Kidney tubule cell (primary cell): ENCODE measurements at regions not wholly inside any gene's neighbourhood (a gene's known extent, or its start where the extent isn't known, plus 50 kb on each side); places are given as distances from the start of the nearest gene placed in this dataset.
"Not testable (repeated sequence)": the region's sequence is repeated elsewhere in the genome, so short reads cannot be mapped to it uniquely, and the experiment has no call there.

ENCODE experiments used
- DNase-seq: peaks from one replicate; pipeline ENCODE4 v3.0.0-alpha.2; 2018; ENCODE audit warnings: low spot score

DNA sequence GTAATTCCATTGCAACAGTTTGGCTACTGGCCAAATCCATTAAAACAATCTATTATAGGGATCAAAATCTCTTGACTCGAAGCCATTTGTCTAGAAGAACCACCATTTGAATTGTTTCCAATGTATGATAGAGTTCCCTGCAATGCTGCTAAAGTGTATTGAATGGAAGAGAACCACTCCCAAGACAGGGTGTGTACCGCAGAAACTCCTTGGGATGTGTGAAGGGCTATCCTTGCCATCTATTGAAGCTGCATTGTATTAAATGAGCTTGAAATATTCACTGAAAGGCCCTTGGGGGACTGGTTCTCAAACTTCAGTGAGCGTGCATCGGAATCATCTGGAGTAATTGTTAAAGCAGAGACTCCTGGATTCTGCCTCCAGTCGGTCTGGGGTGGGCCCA lies 260.4 kb upstream of the MEIS1 start:
- no peak for DNase-seq

GRCh38 chr2:66173645-66174044 lies 261.3 kb upstream of the MEIS1 start:
- no peak for DNase-seq

DNA sequence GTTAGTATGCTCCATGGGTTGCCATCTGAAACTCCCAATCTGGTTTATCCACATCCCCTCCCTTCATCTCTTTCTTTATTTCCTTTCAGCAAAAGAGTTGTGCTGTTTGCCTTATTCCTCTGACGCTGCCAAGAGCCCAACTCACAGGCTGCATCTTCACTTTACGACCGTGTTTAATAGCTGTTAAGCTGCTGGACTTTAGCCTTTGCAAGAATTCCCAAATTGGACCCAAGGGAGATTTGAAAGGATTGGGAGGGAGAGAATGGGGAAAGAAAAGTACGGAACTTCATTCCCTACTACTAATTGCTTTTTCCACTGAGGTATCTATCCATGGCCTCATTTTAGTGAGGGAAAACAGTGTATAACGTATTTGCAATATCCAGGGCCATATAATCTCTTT lies 263.4 kb upstream of the MEIS1 start:
- no peak for DNase-seq

- no peak for DNase-seq
Measured at GRCh38 chr2:66170744-66171330, 264.1 kb upstream of the MEIS1 start.

- no peak for DNase-seq
Measured at GRCh38 chr2:66169076-66169475, 265.8 kb upstream of the MEIS1 start.

- DNase-seq = peak; percentile 4
Measured at GRCh38 chr2:66164470-66164869, 270.5 kb upstream of the MEIS1 start.

DNA sequence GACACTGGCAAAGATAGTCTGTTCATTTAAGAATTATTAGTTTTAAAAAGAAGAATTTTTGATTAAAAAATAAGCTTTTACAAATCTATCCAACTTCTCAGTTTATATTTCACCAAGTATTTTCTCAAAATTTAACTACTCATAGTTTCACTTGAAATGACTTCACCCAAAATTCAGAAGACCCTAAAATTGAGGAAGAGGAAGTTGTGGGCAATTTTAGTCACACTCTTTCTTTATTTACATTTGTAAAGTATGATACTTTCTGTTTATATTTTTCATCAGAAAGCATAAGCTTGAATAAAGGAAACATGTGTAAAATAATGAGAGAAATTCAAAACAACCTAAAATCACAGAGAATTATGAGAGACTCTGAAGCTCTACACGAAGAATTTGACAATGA lies 278.8 kb upstream of the MEIS1 start:
- DNase-seq = no peak

GRCh38 chr2:66153941-66154340 lies 281.0 kb upstream of the MEIS1 start:
- DNase-seq = no peak

DNA sequence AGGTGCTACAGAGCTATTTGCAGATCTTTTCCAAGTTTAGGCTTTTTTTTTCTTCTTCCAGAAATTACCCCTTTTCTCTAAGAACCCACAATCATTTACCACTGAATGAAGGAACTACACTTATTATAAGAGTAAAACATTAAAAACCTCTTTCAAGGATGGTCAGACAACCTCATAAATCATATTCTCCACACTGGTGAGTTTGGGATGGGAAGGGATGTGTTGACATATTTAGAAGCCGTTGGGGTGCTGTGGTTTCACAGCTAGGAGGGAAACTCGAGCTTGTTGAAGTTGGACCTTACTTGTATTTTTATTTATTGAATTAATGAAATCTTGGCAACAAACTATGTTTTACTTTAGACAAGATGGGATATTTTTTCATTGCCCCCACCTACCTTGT lies 289.4 kb upstream of the MEIS1 start:
- DNase-seq = no peak

DNA sequence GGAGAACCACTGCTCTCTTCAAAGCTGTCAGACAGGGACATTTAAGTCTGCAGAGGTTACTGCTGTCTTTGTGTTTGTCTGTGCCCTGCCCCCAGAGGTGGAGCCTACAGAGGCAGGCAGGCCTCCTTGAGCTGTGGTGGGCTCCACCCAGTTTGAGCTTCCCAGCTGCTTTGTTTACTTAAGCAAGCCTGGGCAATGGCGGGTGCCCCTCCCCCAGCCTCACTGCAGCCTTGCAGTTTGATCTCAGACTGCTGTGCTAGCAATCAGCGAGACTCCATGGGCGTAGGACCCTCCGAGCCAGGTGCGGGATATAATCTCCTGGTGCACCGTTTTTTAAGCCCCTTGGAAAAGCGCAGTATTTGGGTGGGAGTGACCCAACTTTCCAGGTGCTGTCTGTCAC lies 290.6 kb upstream of the MEIS1 start:
- not testable (repeated sequence) for DNase-seq

GRCh38 chr2:66137606-66138130 lies 297.3 kb upstream of the MEIS1 start:
- no peak for DNase-seq

DNA sequence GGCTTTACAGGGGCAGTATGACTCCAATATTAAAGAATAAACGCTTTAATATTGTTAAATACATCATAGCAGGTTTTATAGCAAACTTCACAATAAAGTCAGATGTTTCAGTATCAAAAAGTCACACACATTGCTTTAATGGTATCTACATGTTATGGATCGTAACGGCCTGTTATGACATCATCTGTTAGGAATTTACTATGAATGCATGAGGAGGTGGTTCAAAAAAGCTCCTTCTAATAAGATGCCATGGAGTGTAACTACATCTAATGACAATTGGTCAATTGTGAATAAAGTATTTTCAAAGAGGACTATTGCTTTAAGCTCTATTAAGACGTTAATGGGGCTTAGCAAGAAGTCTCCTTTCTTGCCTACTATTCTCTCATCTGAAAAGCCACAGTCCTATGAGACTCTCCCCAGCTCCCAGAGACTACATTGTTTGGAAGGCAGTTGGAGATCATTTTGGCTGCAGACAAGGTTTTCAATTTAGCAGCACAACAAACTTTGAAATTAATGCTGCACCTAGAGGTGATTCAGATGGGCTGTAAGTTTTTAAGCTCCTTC lies 300.7 kb upstream of the MEIS1 start:
- peak; percentile 2 for DNase-seq

DNA sequence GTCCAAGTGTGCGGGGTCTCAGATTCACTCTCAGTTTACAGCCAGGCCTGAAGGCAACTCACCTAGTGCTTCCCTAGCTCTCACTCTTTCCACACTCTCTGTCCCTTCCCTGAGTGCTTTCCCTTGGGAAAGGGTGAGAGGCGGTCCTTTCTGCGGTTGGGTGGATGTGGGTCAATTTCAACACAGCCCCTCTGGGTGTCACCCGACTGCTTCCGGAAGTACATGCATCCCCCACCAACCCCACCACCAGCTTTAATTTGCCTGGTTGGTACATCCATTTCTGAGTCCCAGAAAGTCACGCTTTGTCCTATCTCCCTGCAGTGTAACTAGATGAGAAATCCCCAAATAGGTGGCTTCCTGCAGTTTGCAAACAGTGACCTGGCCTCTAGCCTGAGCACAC lies 307.3 kb upstream of the MEIS1 start:
- DNase-seq = no peak

- no peak for DNase-seq
Measured at GRCh38 chr2:66127061-66127460, 307.9 kb upstream of the MEIS1 start.

- no peak for DNase-seq
Measured at GRCh38 chr2:66125951-66126350, 309.0 kb upstream of the MEIS1 start.

- DNase-seq = no peak
Measured at GRCh38 chr2:66122516-66122915, 312.4 kb upstream of the MEIS1 start.

DNA sequence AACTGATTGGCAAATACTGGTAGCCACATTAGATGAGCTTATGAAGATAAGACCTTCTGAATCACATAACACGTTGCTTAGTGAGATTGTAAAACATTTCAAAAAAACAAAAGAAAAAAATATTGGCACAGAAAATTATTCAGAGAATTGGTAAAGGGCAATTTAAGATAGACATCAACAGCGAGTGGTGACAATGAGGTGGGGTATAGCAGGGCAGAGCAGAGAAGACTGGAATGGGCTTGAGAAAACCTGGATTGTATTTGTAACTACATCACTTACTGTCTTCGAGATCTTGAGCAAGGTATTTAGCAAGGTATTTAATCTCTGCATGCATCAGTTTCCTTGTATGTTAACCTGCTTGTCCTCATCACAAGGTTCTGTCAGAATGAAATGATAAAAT lies 313.0 kb upstream of the MEIS1 start:
- DNase-seq = no peak

- no peak for DNase-seq
Measured at GRCh38 chr2:66113988-66114625, 320.8 kb upstream of the MEIS1 start.

GRCh38 chr2:66111706-66112105 lies 323.2 kb upstream of the MEIS1 start:
- no peak for DNase-seq

GRCh38 chr2:66110608-66111007 lies 324.3 kb upstream of the MEIS1 start:
- no peak for DNase-seq

DNA sequence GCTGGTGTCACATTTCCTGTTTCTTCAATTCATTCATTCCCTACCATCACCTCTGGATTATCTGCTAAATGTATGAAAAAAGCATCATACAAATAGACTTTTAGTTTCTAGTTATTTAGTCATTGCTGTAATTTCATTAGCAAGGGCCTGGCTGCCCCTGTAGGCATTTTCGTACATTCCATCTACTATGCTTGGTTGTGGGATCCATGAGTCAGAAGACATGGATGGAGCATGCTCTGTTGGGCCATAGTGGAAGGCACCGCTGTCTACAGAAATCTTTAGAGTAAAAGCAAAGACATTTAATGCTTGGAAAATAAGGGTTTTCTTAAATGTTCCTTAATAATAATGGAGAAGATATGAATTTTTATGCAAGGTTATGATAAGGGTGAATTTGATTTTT lies 324.8 kb upstream of the MEIS1 start:
- no peak for DNase-seq

DNA sequence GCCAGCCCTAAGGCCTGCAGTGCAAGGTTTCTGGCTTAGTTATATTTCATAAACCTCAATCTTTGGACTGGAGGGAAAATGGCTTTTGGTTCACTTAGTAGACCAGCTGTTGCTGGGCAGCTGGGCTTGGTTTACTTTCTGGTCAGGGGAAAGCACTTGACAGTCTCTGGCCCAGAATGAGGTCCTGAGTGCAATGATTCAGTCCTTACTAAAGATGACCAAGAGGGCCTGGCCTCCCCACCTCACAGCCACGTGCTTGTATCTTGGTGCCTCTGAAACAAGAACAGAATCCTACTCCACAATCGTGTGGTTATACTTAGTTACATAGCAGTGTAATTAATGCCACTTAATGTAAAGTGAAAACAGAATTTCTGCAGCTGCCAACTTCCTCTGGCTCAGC lies 325.5 kb upstream of the MEIS1 start:
- no peak for DNase-seq

GRCh38 chr2:66105066-66105753 lies 329.7 kb upstream of the MEIS1 start:
- no peak for DNase-seq
